Type B pancreatic cell (in vitro differentiated cells): ENCODE measurements at regions not wholly inside any gene's neighbourhood (a gene's known extent, or its start where the extent isn't known, plus 50 kb on each side); places are given as distances from the start of the nearest gene placed in this dataset.

ENCODE experiments used
- DNase-seq: peaks from one replicate; pipeline ENCODE4 v3.0.0; 2021; ENCODE audit warnings: mixed read lengths; ENCODE audit not compliant: unreplicated experiment; ENCODE audit errors: extremely low spot score
- H3K27ac Mint-ChIP-seq: 2 replicates; pipeline ENCODE4 v1.8.0; 2021; ENCODE audit warnings: mild to moderate bottlenecking, mixed read lengths
- H3K27me3 Mint-ChIP-seq: 2 replicates; pipeline ENCODE4 v1.8.0; 2021; ENCODE audit warnings: mixed read lengths
- H3K36me3 Mint-ChIP-seq: 2 replicates; pipeline ENCODE4 v1.8.0; 2021; ENCODE audit warnings: mixed read lengths
- H3K4me1 Mint-ChIP-seq: one replicate; pipeline ENCODE4 v1.8.0; 2021; ENCODE audit warnings: mixed read lengths; ENCODE audit not compliant: unreplicated experiment
- H3K4me3 Mint-ChIP-seq: 2 replicates; pipeline ENCODE4 v1.8.0; 2021; ENCODE audit warnings: mild to moderate bottlenecking, mixed read lengths
- H3K9me3 Mint-ChIP-seq: 2 replicates; pipeline ENCODE4 v1.8.0; 2021; ENCODE audit warnings: mixed read lengths
- TF ChIP-seq, protein P1 (sequence below): fragments of 200-600 bp; sonication (generic); conservative IDR thresholded peaks from 2 replicates; pipeline ENCODE4 v1.5.0; 2021; ENCODE audit warnings: antibody characterized with exemption, mild to moderate bottlenecking

DNA sequence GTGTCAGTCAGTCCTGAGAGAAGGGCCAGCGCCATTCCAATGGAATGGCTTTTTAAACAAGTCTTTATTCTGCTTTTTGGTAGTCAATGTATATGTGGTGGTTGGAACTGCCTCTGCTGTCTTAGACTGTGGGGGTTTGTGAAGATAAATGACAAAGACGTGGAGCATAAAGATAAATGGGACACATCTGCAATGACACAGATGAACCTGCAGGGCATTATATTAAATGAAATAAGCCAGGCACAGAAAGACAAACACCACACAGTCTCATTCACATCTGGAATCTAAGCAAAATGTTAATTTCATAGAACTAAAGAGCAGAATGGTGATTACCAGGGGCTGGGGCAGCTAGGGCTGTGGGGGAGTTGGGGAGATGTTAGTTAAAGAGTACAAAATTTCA is 912.8 kb upstream of the MAN1A1 start:
- TF ChIP-seq, protein P1, sequence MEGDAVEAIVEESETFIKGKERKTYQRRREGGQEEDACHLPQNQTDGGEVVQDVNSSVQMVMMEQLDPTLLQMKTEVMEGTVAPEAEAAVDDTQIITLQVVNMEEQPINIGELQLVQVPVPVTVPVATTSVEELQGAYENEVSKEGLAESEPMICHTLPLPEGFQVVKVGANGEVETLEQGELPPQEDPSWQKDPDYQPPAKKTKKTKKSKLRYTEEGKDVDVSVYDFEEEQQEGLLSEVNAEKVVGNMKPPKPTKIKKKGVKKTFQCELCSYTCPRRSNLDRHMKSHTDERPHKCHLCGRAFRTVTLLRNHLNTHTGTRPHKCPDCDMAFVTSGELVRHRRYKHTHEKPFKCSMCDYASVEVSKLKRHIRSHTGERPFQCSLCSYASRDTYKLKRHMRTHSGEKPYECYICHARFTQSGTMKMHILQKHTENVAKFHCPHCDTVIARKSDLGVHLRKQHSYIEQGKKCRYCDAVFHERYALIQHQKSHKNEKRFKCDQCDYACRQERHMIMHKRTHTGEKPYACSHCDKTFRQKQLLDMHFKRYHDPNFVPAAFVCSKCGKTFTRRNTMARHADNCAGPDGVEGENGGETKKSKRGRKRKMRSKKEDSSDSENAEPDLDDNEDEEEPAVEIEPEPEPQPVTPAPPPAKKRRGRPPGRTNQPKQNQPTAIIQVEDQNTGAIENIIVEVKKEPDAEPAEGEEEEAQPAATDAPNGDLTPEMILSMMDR, result peak; percentile 29
- H3K4me1 Mint-ChIP-seq, result no peaks in the 10 kb centered on the region
- no peaks in the 10 kb centered on the region for H3K36me3 Mint-ChIP-seq
- no peak overlapping the region for H3K27ac Mint-ChIP-seq
- H3K27me3 Mint-ChIP-seq, result no peaks in the 10 kb centered on the region
- H3K4me3 Mint-ChIP-seq, result no peak overlapping the region
- no peaks in the 10 kb centered on the region for H3K9me3 Mint-ChIP-seq
- DNase-seq, result no peak

DNA sequence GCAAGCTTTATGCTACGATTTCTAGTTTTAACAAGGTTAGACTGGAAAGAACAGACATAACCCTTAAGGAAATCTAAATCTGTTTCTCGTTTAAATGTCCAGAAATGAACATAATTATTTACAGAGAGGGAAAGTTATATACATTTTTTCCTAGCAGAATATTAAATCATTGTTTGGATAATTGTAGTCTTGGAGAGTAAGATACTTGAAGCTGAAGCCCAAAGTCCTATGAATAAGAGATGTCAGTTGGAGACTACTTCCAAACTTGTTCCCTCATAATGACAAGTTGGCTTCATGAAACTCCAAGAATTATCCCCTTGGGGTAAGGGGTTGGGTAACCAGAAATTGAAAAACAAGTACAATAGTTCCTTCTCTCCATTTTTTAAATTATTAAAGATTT is 911.1 kb upstream of the MAN1A1 start:
- DNase-seq, result no peak
- H3K4me3 Mint-ChIP-seq, result no peak overlapping the region
- TF ChIP-seq, protein P1, result no peak
- no peaks in the 10 kb centered on the region for H3K9me3 Mint-ChIP-seq
- no peaks in the 10 kb centered on the region for H3K36me3 Mint-ChIP-seq
- H3K4me1 Mint-ChIP-seq, result no peaks in the 10 kb centered on the region
- H3K27me3 Mint-ChIP-seq, result no peaks in the 10 kb centered on the region
- no peak overlapping the region for H3K27ac Mint-ChIP-seq

DNA sequence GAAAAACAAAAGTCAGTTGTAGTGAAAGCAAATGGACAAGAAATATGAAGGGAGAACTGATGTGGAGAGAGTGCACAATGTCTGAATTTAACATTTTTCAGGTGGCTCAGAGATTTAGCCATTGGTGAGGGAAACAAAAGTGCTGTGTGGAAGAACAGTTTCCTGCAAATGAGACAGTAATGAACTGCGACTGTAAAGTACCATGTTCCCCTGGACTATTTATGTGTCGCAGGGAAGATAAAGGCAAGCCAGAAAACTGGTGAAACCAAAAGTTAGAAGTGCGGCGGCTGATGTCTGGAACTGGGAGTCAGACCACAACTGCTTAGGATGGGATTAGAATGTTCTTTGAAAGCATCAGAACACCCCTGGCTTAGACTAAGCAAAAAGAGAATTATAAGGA is 905.1 kb upstream of the MAN1A1 start:
- Mint-ChIP-seq H3K9me3 (no peaks in the 10 kb centered on the region), H3K36me3 (no peaks in the 10 kb centered on the region), H3K4me3 (no peak overlapping the region), H3K4me1 (no peaks in the 10 kb centered on the region), H3K27me3 (no peaks in the 10 kb centered on the region), H3K27ac (no peak overlapping the region)
- no peak for DNase-seq
- TF ChIP-seq, protein P1, result no peak

DNA sequence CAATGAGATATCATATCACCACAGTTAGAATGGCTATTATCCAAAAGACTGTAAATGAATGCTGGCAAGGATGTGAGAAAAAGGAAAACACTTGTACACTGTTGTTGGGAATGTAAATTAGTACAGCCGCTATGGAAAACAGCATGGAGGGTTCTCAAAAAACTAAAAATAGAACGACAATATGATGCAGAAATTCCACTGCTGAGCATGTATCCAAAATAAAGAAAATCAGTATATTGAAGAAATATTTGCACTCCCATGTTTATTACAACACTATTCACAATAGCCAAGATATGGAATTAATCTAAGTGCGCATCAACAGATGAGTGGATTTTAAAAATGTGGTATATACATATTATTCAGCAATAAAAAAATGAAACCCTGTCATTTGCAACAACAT is 898.9 kb upstream of the MAN1A1 start:
- DNase-seq, result no peak
- Mint-ChIP-seq H3K4me1 (no peaks in the 10 kb centered on the region), H3K36me3 (no peaks in the 10 kb centered on the region), H3K9me3 (no peaks in the 10 kb centered on the region), H3K27ac (no peak overlapping the region), H3K4me3 (no peak overlapping the region), H3K27me3 (no peaks in the 10 kb centered on the region)
- TF ChIP-seq, protein P1, result no peak

DNA sequence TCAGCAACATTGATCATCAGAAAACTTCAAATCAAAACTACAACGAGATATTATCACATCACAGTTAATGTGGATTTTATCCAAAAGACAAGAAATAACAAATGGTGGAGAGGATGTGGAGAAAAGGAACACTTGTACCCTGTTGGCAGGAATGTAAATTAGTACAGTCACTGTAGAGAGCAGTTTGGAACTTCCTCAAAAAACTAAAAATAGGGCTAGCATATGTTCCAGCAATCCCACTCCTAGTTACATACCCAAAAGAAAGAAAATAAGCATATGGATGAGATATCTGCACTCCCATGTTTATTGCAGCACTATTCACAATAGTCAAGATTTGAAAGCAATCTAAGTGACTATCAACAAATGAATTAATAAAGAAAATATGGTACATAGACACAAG is 887.7 kb upstream of the MAN1A1 start:
- H3K4me3 Mint-ChIP-seq, result no peak overlapping the region
- H3K36me3 Mint-ChIP-seq, result no peaks in the 10 kb centered on the region
- DNase-seq, result no peak
- peaks cover 6% of the 10 kb centered on the region for H3K9me3 Mint-ChIP-seq
- H3K4me1 Mint-ChIP-seq, result no peaks in the 10 kb centered on the region
- H3K27ac Mint-ChIP-seq, result no peak overlapping the region
- TF ChIP-seq, protein P1, result no peak
- H3K27me3 Mint-ChIP-seq, result no peaks in the 10 kb centered on the region

DNA sequence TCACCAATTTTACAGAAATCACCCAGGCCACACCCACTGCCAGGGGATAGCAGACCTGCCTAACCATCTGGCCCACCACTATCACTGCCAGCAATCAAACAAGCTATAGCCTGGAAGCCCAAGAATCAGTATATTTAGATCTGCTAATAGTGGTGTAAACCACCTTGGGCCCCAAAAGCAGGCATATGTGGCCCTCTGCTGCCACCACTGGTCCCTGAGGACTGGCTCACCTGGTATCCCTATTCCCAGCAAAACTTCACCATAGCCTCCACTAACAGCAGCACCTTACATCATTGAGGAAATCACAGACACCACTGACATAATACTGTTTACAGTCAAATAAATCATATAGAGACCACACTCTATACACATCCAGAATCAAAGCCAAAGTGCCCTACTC is 880.4 kb upstream of the MAN1A1 start:
- Mint-ChIP-seq H3K27ac (no peak overlapping the region), H3K27me3 (no peaks in the 10 kb centered on the region), H3K4me1 (no peaks in the 10 kb centered on the region), H3K36me3 (no peaks in the 10 kb centered on the region), H3K9me3 (no peaks in the 10 kb centered on the region), H3K4me3 (no peak overlapping the region)
- TF ChIP-seq, protein P1, result no peak
- no peak for DNase-seq
